ENCODE measurements at regions not wholly inside any gene's neighbourhood (a gene's known extent, or its start where the extent isn't known, plus 50 kb on each side); places are given as distances from the start of the nearest gene placed in this dataset.

DNA sequence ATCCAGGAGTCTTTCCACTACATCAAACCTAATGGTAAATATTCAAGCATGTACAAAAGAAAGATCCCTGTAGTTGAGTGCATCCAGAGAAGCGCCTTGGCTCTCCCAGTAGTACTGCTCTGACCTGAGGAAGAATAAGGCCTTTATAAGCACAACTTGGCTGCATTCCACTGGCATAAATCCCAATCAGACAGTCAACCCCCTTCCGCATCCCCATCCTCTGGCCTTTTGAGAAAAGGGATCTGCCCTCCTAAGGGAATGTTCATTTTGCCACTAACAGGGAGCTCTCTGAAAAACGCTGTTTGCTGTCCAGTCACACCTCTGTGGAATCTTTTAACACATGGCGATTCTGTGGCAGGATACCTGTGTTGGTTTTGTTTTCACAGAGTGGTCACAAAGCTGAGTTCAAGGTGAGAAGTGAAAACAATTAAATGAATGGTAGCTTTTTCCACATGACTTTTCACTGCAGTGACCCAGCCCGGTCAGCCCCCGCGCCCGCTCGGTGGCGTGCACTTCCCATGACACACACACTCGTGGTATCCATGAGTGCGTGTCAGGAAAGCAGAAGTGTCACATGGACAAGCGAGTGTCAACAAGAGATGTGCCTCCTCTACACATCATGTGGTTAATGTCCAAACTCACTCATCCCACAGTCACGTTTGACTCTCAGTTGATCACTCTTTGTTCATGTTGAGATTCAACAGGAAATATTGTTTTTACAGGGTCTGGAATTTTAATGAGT lies 112.2 kb upstream of the ENPP6 start:
- H3F3A ChIP-seq (ENCODE audit: insufficient read depth): no peaks in the 10 kb centered on the region
- no peaks in the 10 kb centered on the region for H3K9me3 ChIP-seq (ENCODE audit: low read depth)
- peaks cover 8% of the 10 kb centered on the region; the same call in 1 of the 2 replicates for H3K27me3 ChIP-seq (replicated peaks; ENCODE audit: insufficient read depth)
- H3K4me3 ChIP-seq: no peak overlapping the region
- in situ Hi-C loops (cut with MboI): no loop called here
- no peaks in the 10 kb centered on the region for H3K79me2 ChIP-seq (ENCODE audit: insufficient read depth)
- H2AFZ ChIP-seq: no peak overlapping the region
- no peaks in the 10 kb centered on the region for H4K20me1 ChIP-seq (ENCODE audit: insufficient read depth)
- H3K9ac ChIP-seq: no peak overlapping the region
- H3K4me1 ChIP-seq (ENCODE audit: insufficient read depth): no peaks in the 10 kb centered on the region
- TF ChIP-seq EZH2 (IDR thresholded peaks at IDR 0.05; ENCODE audit: insufficient read depth, poor library complexity, severe bottlenecking) (no peak), EZH2phosphoT487 (IDR thresholded peaks at IDR 0.05; ENCODE audit: insufficient read depth, low read depth) (no peak)
- H3K27ac ChIP-seq: no peak overlapping the region
- H3K36me3 ChIP-seq (ENCODE audit: low read depth): no peaks in the 10 kb centered on the region
- no peaks in the 10 kb centered on the region for H3K9me2 ChIP-seq (ENCODE audit: insufficient read depth)
- no peak for DNase-seq
- no peak overlapping the region for H3K4me2 ChIP-seq (ENCODE audit: unreplicated experiment)
- 85 to 87% methylated on average over 14 of the region's 14 CpGs for WGBS, 2 experiments (ENCODE audit: low coverage in 1 of 2, low lambda C conversion rate in 2 of 2, missing lambda C conversion rate in 2 of 2)

GRCh38 chr4:184329235-184329634 lies 111.6 kb upstream of the ENPP6 start:
- no peaks in the 10 kb centered on the region for H3K9me2 ChIP-seq (ENCODE audit: insufficient read depth)
- no peak overlapping the region for H3K27ac ChIP-seq
- 80 to 81% methylated on average over 9 of the region's 9 CpGs for WGBS, 2 experiments (ENCODE audit: low coverage in 1 of 2, low lambda C conversion rate in 2 of 2, missing lambda C conversion rate in 2 of 2)
- H4K20me1 ChIP-seq (ENCODE audit: insufficient read depth): no peaks in the 10 kb centered on the region
- H3K27me3 ChIP-seq (replicated peaks; ENCODE audit: insufficient read depth): peaks cover 8% of the 10 kb centered on the region; the same call in 1 of the 2 replicates
- in situ Hi-C loops (cut with MboI): no loop called here
- no peak for TF ChIP-seq EZH2phosphoT487 (IDR thresholded peaks at IDR 0.05; ENCODE audit: insufficient read depth, low read depth)
- no peak for TF ChIP-seq EZH2 (IDR thresholded peaks at IDR 0.05; ENCODE audit: insufficient read depth, poor library complexity, severe bottlenecking)
- H3K9me3 ChIP-seq (ENCODE audit: low read depth): no peaks in the 10 kb centered on the region
- no peak overlapping the region for H3K9ac ChIP-seq
- H2AFZ ChIP-seq: no peak overlapping the region
- H3K79me2 ChIP-seq (ENCODE audit: insufficient read depth): no peaks in the 10 kb centered on the region
- no peak for DNase-seq
- H3K4me1 ChIP-seq (ENCODE audit: insufficient read depth): no peaks in the 10 kb centered on the region
- H3K4me3 ChIP-seq: no peak overlapping the region
- H3K4me2 ChIP-seq (ENCODE audit: unreplicated experiment): no peak overlapping the region
- H3K36me3 ChIP-seq (ENCODE audit: low read depth): no peaks in the 10 kb centered on the region
- no peaks in the 10 kb centered on the region for H3F3A ChIP-seq (ENCODE audit: insufficient read depth)

GRCh38 chr4:184328022-184328736 lies 110.5 kb upstream of the ENPP6 start:
- Histone ChIP-seq H3K4me3 (no peak overlapping the region), H3K9ac (no peak overlapping the region), H3K27ac (no peak overlapping the region), H3K4me2 (ENCODE audit: unreplicated experiment) (no peak overlapping the region), H3F3A (ENCODE audit: insufficient read depth) (no peaks in the 10 kb centered on the region), H3K36me3 (ENCODE audit: low read depth) (no peaks in the 10 kb centered on the region), H3K4me1 (ENCODE audit: insufficient read depth) (no peaks in the 10 kb centered on the region), H2AFZ (no peak overlapping the region), H3K79me2 (ENCODE audit: insufficient read depth) (no peaks in the 10 kb centered on the region), H3K9me3 (ENCODE audit: low read depth) (no peaks in the 10 kb centered on the region), H4K20me1 (ENCODE audit: insufficient read depth) (no peaks in the 10 kb centered on the region), H3K27me3 (replicated peaks; ENCODE audit: insufficient read depth) (peaks cover 8% of the 10 kb centered on the region; the same call in 1 of the 2 replicates), H3K9me2 (ENCODE audit: insufficient read depth) (no peaks in the 10 kb centered on the region)
- DNase-seq: no peak
- TF ChIP-seq EZH2 (IDR thresholded peaks at IDR 0.05; ENCODE audit: insufficient read depth, poor library complexity, severe bottlenecking) (no peak), EZH2phosphoT487 (IDR thresholded peaks at IDR 0.05; ENCODE audit: insufficient read depth, low read depth) (no peak)
- in situ Hi-C loops (cut with MboI): no loop called here
- WGBS, 2 experiments (ENCODE audit: low coverage in 1 of 2, low lambda C conversion rate in 2 of 2, missing lambda C conversion rate in 2 of 2): 40 to 46% methylated on average over 7 of the region's 7 CpGs

- no peak overlapping the region for H3K27ac ChIP-seq
- H3K4me2 ChIP-seq (ENCODE audit: unreplicated experiment): no peak overlapping the region
- no peak for DNase-seq
- TF ChIP-seq EZH2 (IDR thresholded peaks at IDR 0.05; ENCODE audit: insufficient read depth, poor library complexity, severe bottlenecking) (no peak), EZH2phosphoT487 (IDR thresholded peaks at IDR 0.05; ENCODE audit: insufficient read depth, low read depth) (no peak)
- H3K4me1 ChIP-seq (ENCODE audit: insufficient read depth): no peaks in the 10 kb centered on the region
- H3K9ac ChIP-seq: no peak overlapping the region
- no peak overlapping the region for H2AFZ ChIP-seq
- no peaks in the 10 kb centered on the region for H3F3A ChIP-seq (ENCODE audit: insufficient read depth)
- in situ Hi-C loops (cut with MboI): no loop called here
- H3K27me3 ChIP-seq (replicated peaks; ENCODE audit: insufficient read depth): peaks cover 8% of the 10 kb centered on the region; the same call in 1 of the 2 replicates
- H3K9me2 ChIP-seq (ENCODE audit: insufficient read depth): no peaks in the 10 kb centered on the region
- no peaks in the 10 kb centered on the region for H4K20me1 ChIP-seq (ENCODE audit: insufficient read depth)
- no peaks in the 10 kb centered on the region for H3K36me3 ChIP-seq (ENCODE audit: low read depth)
- H3K4me3 ChIP-seq: no peak overlapping the region
- no peaks in the 10 kb centered on the region for H3K9me3 ChIP-seq (ENCODE audit: low read depth)
- no peaks in the 10 kb centered on the region for H3K79me2 ChIP-seq (ENCODE audit: insufficient read depth)
- WGBS, 2 experiments (ENCODE audit: low coverage in 1 of 2, low lambda C conversion rate in 2 of 2, missing lambda C conversion rate in 2 of 2): 52 to 56% methylated on average over 6 of the region's 6 CpGs
Observed at GRCh38 chr4:184324939-184325477, 107.3 kb upstream of the ENPP6 start.

All from GM23248 (cell line).